Caco-2 (cell line): ENCODE measurements at regions not wholly inside any gene's neighbourhood (a gene's known extent, or its start where the extent isn't known, plus 50 kb on each side); places are given as distances from the start of the nearest gene placed in this dataset.

ENCODE experiments used
- BruUV-seq: library from RNA; stranded (reverse); fragments of 400-500 nt; replicated peaks from 2 replicates; lab custom pipeline; 2021; lab: Mats Ljungman, UMichigan
- CTCF ChIA-PET: fragments of 300-600 bp; sonication (Branson Sonifier 250); formaldehyde crosslinking; loops from one replicate; lab custom pipeline; 2022; ENCODE audit warnings: antibody characterized with exemption; lab: Charles Lee
- POLR2A ChIA-PET: fragments of 300-600 bp; sonication (Branson Sonifier 250); formaldehyde crosslinking; loops from one replicate; lab custom pipeline; 2022; ENCODE audit warnings: antibody characterized with exemption; lab: Charles Lee
- DNase-seq, 2 experiments: peaks; one replicate each; pipeline versions ENCODE4 v3.0.0 to v3.0.0-alpha.2; 2020 to 2022
- H3K27me3 ChIP-seq: replicated peaks from 2 replicates; pipeline ENCODE4 v1.6.0; 2011; ENCODE audit warnings: low read length; ENCODE audit not compliant: control insufficient read depth, insufficient read depth
- H3K36me3 ChIP-seq: 2 replicates; pipeline ENCODE4 v1.5.1; 2011; ENCODE audit warnings: low read length; ENCODE audit not compliant: control insufficient read depth, insufficient read depth
- H3K4me1 ChIP-seq: fragments of 250-450 bp; sonication (Bioruptor Pico); 2 replicates; pipeline ENCODE4 v1.5.1; 2020; ENCODE audit warnings: mild to moderate bottlenecking
- H3K4me3 ChIP-seq: 2 replicates; pipeline ENCODE4 v1.5.1; 2011; ENCODE audit warnings: low read depth, mild to moderate bottlenecking, control low read depth, low read length
- H3K9me3 ChIP-seq: fragments of 250-450 bp; sonication (Bioruptor Pico); 2 replicates; pipeline ENCODE4 v1.5.1; 2020; ENCODE audit warnings: mild to moderate bottlenecking, moderate library complexity
- H3K27ac Mint-ChIP-seq: one replicate; pipeline ENCODE4 v1.8.0; 2022; ENCODE audit warnings: mixed read lengths; ENCODE audit not compliant: unreplicated experiment
- H3K27me3 Mint-ChIP-seq: one replicate; pipeline ENCODE4 v1.8.0; 2022; ENCODE audit warnings: mixed read lengths; ENCODE audit not compliant: insufficient read depth, unreplicated experiment
- H3K36me3 Mint-ChIP-seq: one replicate; pipeline ENCODE4 v1.8.0; 2022; ENCODE audit warnings: mild to moderate bottlenecking, mixed read lengths; ENCODE audit not compliant: insufficient read depth, unreplicated experiment
- H3K4me1 Mint-ChIP-seq: one replicate; pipeline ENCODE4 v1.8.0; 2022; ENCODE audit warnings: low read depth, mixed read lengths; ENCODE audit not compliant: unreplicated experiment
- H3K4me3 Mint-ChIP-seq: one replicate; pipeline ENCODE4 v1.8.0; 2022; ENCODE audit warnings: mild to moderate bottlenecking, moderate library complexity, mixed read lengths; ENCODE audit not compliant: unreplicated experiment
- H3K9me3 Mint-ChIP-seq: one replicate; pipeline ENCODE4 v1.8.0; 2022; ENCODE audit warnings: mixed read lengths; ENCODE audit not compliant: unreplicated experiment
- CTCF ChIP-seq, 2 experiments: fragments of 200-600 bp in 1 of 2; IDR thresholded peaks; 1 replicate in 1 of 2; 2 replicates in 1 of 2; pipeline versions ENCODE4 v1.5.1 to v1.8.0; 2011 to 2022; ENCODE audit warnings: antibody characterized with exemption in 1 of 2, control low read depth in 1 of 2, inconsistent platforms in 1 of 2, low read depth in 1 of 2, low read length in 1 of 2, mild to moderate bottlenecking in 1 of 2, moderate library complexity in 1 of 2; ENCODE audit not compliant: insufficient read depth in 1 of 2, severe bottlenecking in 1 of 2, unreplicated experiment in 1 of 2
- intact Hi-C: fragments of 100-400 bp; cut with micrococcal nuclease; formaldehyde crosslinking; loops from one replicate; pipeline ENCODE4 v1.10.0; 2022; ENCODE audit not compliant: unreplicated experiment

- Histone ChIP-seq H3K27me3 (no peaks in the 10 kb centered on the region), H3K9me3 (no peaks in the 10 kb centered on the region), H3K36me3 (no peaks in the 10 kb centered on the region), H3K4me3 (no peak overlapping the region), H3K4me1 (no peaks in the 10 kb centered on the region)
- Mint-ChIP-seq H3K4me1 (no peaks in the 10 kb centered on the region), H3K36me3 (no peaks in the 10 kb centered on the region), H3K27ac (no peak overlapping the region), H3K9me3 (no peaks in the 10 kb centered on the region), H3K27me3 (no peaks in the 10 kb centered on the region), H3K4me3 (no peak overlapping the region)
- ChIA-PET CTCF (no interaction called here), POLR2A (no interaction called here)
- TF ChIP-seq CTCF (IDR thresholded peaks at IDR 0.05; ENCODE audit: insufficient read depth in 1 of 2, low read depth in 1 of 2, low read length in 1 of 2, severe bottlenecking in 1 of 2, unreplicated experiment in 1 of 2) = no peak
- intact Hi-C loops = no loop called here
- no TSS peak for BruUV-seq
- no peak for DNase-seq
These were observed 159.7 kb downstream of the GOLIM4 start for GRCh38 chr3:167936019-167936418.

GRCh38 chr3:167930453-167930852 is 165.3 kb downstream of the GOLIM4 start:
- Histone ChIP-seq H3K27me3 (no peaks in the 10 kb centered on the region), H3K36me3 (no peaks in the 10 kb centered on the region), H3K9me3 (no peaks in the 10 kb centered on the region), H3K4me3 (no peak overlapping the region), H3K4me1 (no peaks in the 10 kb centered on the region)
- ChIA-PET POLR2A (no interaction called here), CTCF (interaction anchor here (0.6 kb wide), 1 partner anchor 48 kb away, joined by 3 read pairs; no protein-coding TSS in a partner anchor)
- H3K27me3 Mint-ChIP-seq = peaks cover 2% of the 10 kb centered on the region
- no peak overlapping the region for H3K4me3 Mint-ChIP-seq
- H3K9me3 Mint-ChIP-seq = no peaks in the 10 kb centered on the region
- no peak for TF ChIP-seq CTCF (IDR thresholded peaks at IDR 0.05; ENCODE audit: insufficient read depth in 1 of 2, low read depth in 1 of 2, low read length in 1 of 2, severe bottlenecking in 1 of 2, unreplicated experiment in 1 of 2)
- H3K36me3 Mint-ChIP-seq = no peaks in the 10 kb centered on the region
- no peaks in the 10 kb centered on the region for H3K4me1 Mint-ChIP-seq
- no peak for DNase-seq
- intact Hi-C loops = no loop called here
- no TSS peak for BruUV-seq
- no peak overlapping the region for H3K27ac Mint-ChIP-seq

- H3K4me3 Mint-ChIP-seq = no peak overlapping the region
- no peaks in the 10 kb centered on the region for H3K9me3 Mint-ChIP-seq
- no peaks in the 10 kb centered on the region for H3K9me3 ChIP-seq
- H3K27me3 ChIP-seq = no peaks in the 10 kb centered on the region
- DNase-seq = no peak
- H3K4me1 Mint-ChIP-seq = no peaks in the 10 kb centered on the region
- peaks cover 3% of the 10 kb centered on the region for H3K27me3 Mint-ChIP-seq
- no peak overlapping the region for H3K4me3 ChIP-seq
- intact Hi-C loops = loop anchor here (5.0 to 10.0 kb wide), 2 partner anchors 47 to 235 kb away; no protein-coding TSS in a partner anchor
- ChIA-PET POLR2A (no interaction called here), CTCF (interaction anchor here (0.6 kb wide), 1 partner anchor 48 kb away, joined by 3 read pairs; no protein-coding TSS in a partner anchor)
- H3K4me1 ChIP-seq = no peaks in the 10 kb centered on the region
- no peak for TF ChIP-seq CTCF (IDR thresholded peaks at IDR 0.05; ENCODE audit: insufficient read depth in 1 of 2, low read depth in 1 of 2, low read length in 1 of 2, severe bottlenecking in 1 of 2, unreplicated experiment in 1 of 2)
- BruUV-seq = no TSS peak
- H3K27ac Mint-ChIP-seq = no peak overlapping the region
- H3K36me3 Mint-ChIP-seq = no peaks in the 10 kb centered on the region
- H3K36me3 ChIP-seq = no peaks in the 10 kb centered on the region
These were observed 165.8 kb downstream of the GOLIM4 start for GRCh38 chr3:167929968-167930367.
